EH (cell line): ENCODE measurements at regions not wholly inside any gene's neighbourhood (a gene's known extent, or its start where the extent isn't known, plus 50 kb on each side); places are given as distances from the start of the nearest gene placed in this dataset.

ENCODE experiments used
- DNase-seq: peaks from one replicate; pipeline ENCODE4 v3.0.0-alpha.2; 2015; ENCODE audit warnings: low read depth

GRCh38 chr13:62093984-62094780, 678.5 kb upstream of the PCDH20 start:
- no peak for DNase-seq

GRCh38 chr13:62092949-62093348, 677.3 kb upstream of the PCDH20 start:
- no peak for DNase-seq

GRCh38 chr13:62092536-62092935, 676.9 kb upstream of the PCDH20 start:
- DNase-seq, result no peak

- DNase-seq, result no peak
These were observed 672.5 kb upstream of the PCDH20 start for GRCh38 chr13:62088165-62088564.

- DNase-seq, result no peak
These were observed 671.5 kb upstream of the PCDH20 start for GRCh38 chr13:62087124-62087523.

GRCh38 chr13:62085337-62086229, 669.9 kb upstream of the PCDH20 start:
- no peak for DNase-seq

- DNase-seq, result no peak
These were observed 669.1 kb upstream of the PCDH20 start for GRCh38 chr13:62084728-62085127.

GRCh38 chr13:62067821-62068220, 652.2 kb upstream of the PCDH20 start:
- no peak for DNase-seq

- no peak for DNase-seq
These were observed 649.4 kb upstream of the PCDH20 start for GRCh38 chr13:62065016-62065415.

- no peak for DNase-seq
These were observed 646.1 kb upstream of the PCDH20 start for GRCh38 chr13:62061751-62062150.

- DNase-seq, result no peak
These were observed 644.9 kb upstream of the PCDH20 start for GRCh38 chr13:62060570-62060969.

- no peak for DNase-seq
These were observed 641.6 kb upstream of the PCDH20 start for GRCh38 chr13:62057286-62057685.

- DNase-seq, result no peak
These were observed 634.3 kb upstream of the PCDH20 start for GRCh38 chr13:62049992-62050391.

GRCh38 chr13:62046512-62046911, 630.9 kb upstream of the PCDH20 start:
- no peak for DNase-seq

GRCh38 chr13:62043600-62043999, 628.0 kb upstream of the PCDH20 start:
- DNase-seq, result no peak

GRCh38 chr13:62040806-62041205, 625.2 kb upstream of the PCDH20 start:
- no peak for DNase-seq

GRCh38 chr13:62040078-62040477, 624.4 kb upstream of the PCDH20 start:
- no peak for DNase-seq

- DNase-seq, result no peak
These were observed 622.6 kb upstream of the PCDH20 start for GRCh38 chr13:62038214-62038613.

- no peak for DNase-seq
These were observed 620.3 kb upstream of the PCDH20 start for GRCh38 chr13:62035981-62036380.

GRCh38 chr13:62033934-62034333, 618.3 kb upstream of the PCDH20 start:
- no peak for DNase-seq

GRCh38 chr13:62022369-62022768, 606.7 kb upstream of the PCDH20 start:
- no peak for DNase-seq

GRCh38 chr13:62019858-62020257, 604.2 kb upstream of the PCDH20 start:
- DNase-seq, result no peak

- DNase-seq, result no peak
These were observed 598.6 kb upstream of the PCDH20 start for GRCh38 chr13:62014299-62014698.
